ENCODE measurements at regions not wholly inside any gene's neighbourhood (a gene's known extent, or its start where the extent isn't known, plus 50 kb on each side); places are given as distances from the start of the nearest gene placed in this dataset.

- DNase-seq (no peak), ATAC-seq (no peak)
- no peaks in the 10 kb centered on the region for H3K36me3 ChIP-seq (ENCODE audit: insufficient read depth in 1 of 2, low read depth in 1 of 2)
- H3K4me3 ChIP-seq = no peak overlapping the region
- no peak for TF ChIP-seq CTCF (IDR thresholded peaks at IDR 0.05)
- no peaks in the 10 kb centered on the region for H3K4me1 ChIP-seq
- WGBS, 3 donors = 74 to 77% (median 75%) methylated on average over 10 of the region's 10 CpGs
- intact Hi-C loops (cut with DNase I) = no loop called here
- peaks cover 3% of the 10 kb centered on the region for H3K9me3 ChIP-seq
- H3K27me3 ChIP-seq (ENCODE audit: insufficient read depth in 3 of 3, low read length in 2 of 3) = no peaks in the 10 kb centered on the region
- H3K27ac ChIP-seq = no peak overlapping the region
These were observed 687.2 kb downstream of the FAM133A start for GRCh38 chrX:94361241-94361640.

- intact Hi-C loops (cut with DNase I) = no loop called here
- Histone ChIP-seq H3K4me1 (no peaks in the 10 kb centered on the region), H3K27me3 (ENCODE audit: insufficient read depth in 3 of 3, low read length in 2 of 3) (no peaks in the 10 kb centered on the region), H3K9me3 (no peaks in the 10 kb centered on the region), H3K36me3 (ENCODE audit: insufficient read depth in 1 of 2, low read depth in 1 of 2) (no peaks in the 10 kb centered on the region), H3K4me3 (no peak overlapping the region), H3K27ac (no peak overlapping the region)
- no peak for TF ChIP-seq CTCF (IDR thresholded peaks at IDR 0.05)
- ATAC-seq (no peak), DNase-seq (no peak)
- WGBS, 3 donors = 78 to 84% (median 79%) methylated on average over 3 of the region's 3 CpGs
These were observed 691.7 kb downstream of the FAM133A start for GRCh38 chrX:94365736-94366135.

- DNase-seq (no peak), ATAC-seq (no peak)
- no peaks in the 10 kb centered on the region for H3K36me3 ChIP-seq (ENCODE audit: insufficient read depth in 1 of 2, low read depth in 1 of 2)
- TF ChIP-seq CTCF (IDR thresholded peaks at IDR 0.05) = no peak
- WGBS, 3 donors = 56 to 61% (median 59%) methylated on average over 4 of the region's 4 CpGs
- no peaks in the 10 kb centered on the region for H3K27me3 ChIP-seq (ENCODE audit: insufficient read depth in 3 of 3, low read length in 2 of 3)
- no peak overlapping the region for H3K4me3 ChIP-seq
- no peaks in the 10 kb centered on the region for H3K4me1 ChIP-seq
- no peak overlapping the region for H3K27ac ChIP-seq
- intact Hi-C loops (cut with DNase I) = no loop called here
- no peaks in the 10 kb centered on the region for H3K9me3 ChIP-seq
These were observed 692.6 kb downstream of the FAM133A start for GRCh38 chrX:94366616-94367015.

GRCh38 chrX:94389044-94389443, 715.0 kb downstream of the FAM133A start:
- ATAC-seq (no peak), DNase-seq (no peak)
- peaks cover 29% of the 10 kb centered on the region for H3K9me3 ChIP-seq
- no peaks in the 10 kb centered on the region for H3K4me1 ChIP-seq
- no peak overlapping the region for H3K4me3 ChIP-seq
- TF ChIP-seq CTCF (IDR thresholded peaks at IDR 0.05) = no peak
- no peaks in the 10 kb centered on the region for H3K27me3 ChIP-seq (ENCODE audit: insufficient read depth in 3 of 3, low read length in 2 of 3)
- H3K36me3 ChIP-seq (ENCODE audit: insufficient read depth in 1 of 2, low read depth in 1 of 2) = no peaks in the 10 kb centered on the region
- intact Hi-C loops (cut with DNase I) = no loop called here
- H3K27ac ChIP-seq = no peak overlapping the region

- ATAC-seq (no peak), DNase-seq (no peak)
- Histone ChIP-seq H3K27ac (no peak overlapping the region), H3K4me1 (no peaks in the 10 kb centered on the region), H3K27me3 (ENCODE audit: insufficient read depth in 3 of 3, low read length in 2 of 3) (no peaks in the 10 kb centered on the region), H3K9me3 (peaks cover 15% of the 10 kb centered on the region), H3K36me3 (ENCODE audit: insufficient read depth in 1 of 2, low read depth in 1 of 2) (no peaks in the 10 kb centered on the region), H3K4me3 (no peak overlapping the region)
- WGBS, 3 donors = 67 to 79% (median 76%) methylated on average over 2 of the region's 2 CpGs
- TF ChIP-seq CTCF (IDR thresholded peaks at IDR 0.05) = no peak
- intact Hi-C loops (cut with DNase I) = no loop called here
These were observed 726.5 kb downstream of the FAM133A start for GRCh38 chrX:94400488-94400887.

All from psoas muscle (tissue), 7 donors.